H9 (cell line): ENCODE measurements at regions not wholly inside any gene's neighbourhood (a gene's known extent, or its start where the extent isn't known, plus 50 kb on each side); places are given as distances from the start of the nearest gene placed in this dataset.

Experiments used
- DNase-seq: peaks from one replicate; pipeline ENCODE4 v3.0.0-alpha.2; 2017
- H2AFZ ChIP-seq: one replicate; pipeline ENCODE4 v1.6.1; 2013; ENCODE audit warnings: mild to moderate bottlenecking, low read length, control low read depth, moderate library complexity
- H2AK5ac ChIP-seq: 2 replicates; pipeline ENCODE4 v1.6.1; 2013; ENCODE audit warnings: low read length, control low read depth, mixed read lengths; ENCODE audit not compliant: insufficient read length
- H2BK120ac ChIP-seq: one replicate; pipeline ENCODE4 v1.6.1; 2013; ENCODE audit warnings: low read depth, mild to moderate bottlenecking, low read length, control low read depth, inconsistent platforms; ENCODE audit not compliant: poor library complexity, severe bottlenecking
- H2BK12ac ChIP-seq: 2 replicates; pipeline ENCODE4 v1.6.1; 2013; ENCODE audit warnings: low read length, control low read depth, mixed read lengths, low read depth; ENCODE audit not compliant: insufficient read length
- H2BK15ac ChIP-seq: 2 replicates; pipeline ENCODE4 v1.6.1; 2013; ENCODE audit warnings: low read depth, low read length, control low read depth
- H2BK20ac ChIP-seq: one replicate; pipeline ENCODE4 v1.6.1; 2013; ENCODE audit warnings: low read depth, mild to moderate bottlenecking, low read length, control low read depth, inconsistent platforms; ENCODE audit not compliant: poor library complexity, severe bottlenecking
- H2BK5ac ChIP-seq: 2 replicates; pipeline ENCODE4 v1.6.1; 2013; ENCODE audit warnings: low read length, control low read depth, mixed read lengths; ENCODE audit not compliant: insufficient read length
- H3K14ac ChIP-seq: 2 replicates; pipeline ENCODE4 v1.6.1; 2013; ENCODE audit warnings: low read length, control low read depth; ENCODE audit not compliant: insufficient read depth
- H3K18ac ChIP-seq: 2 replicates; pipeline ENCODE4 v1.6.1; 2013; ENCODE audit warnings: low read depth, mild to moderate bottlenecking, mixed read lengths, low read length, control low read depth; ENCODE audit not compliant: insufficient read length
- H3K23ac ChIP-seq: 2 replicates; pipeline ENCODE4 v1.6.1; 2013; ENCODE audit warnings: low read length, control low read depth, mixed read lengths, low read depth; ENCODE audit not compliant: insufficient read length
- H3K23me2 ChIP-seq: 2 replicates; pipeline ENCODE4 v1.6.1; 2013; ENCODE audit warnings: low read depth, mild to moderate bottlenecking, mixed read lengths, low read length, control low read depth; ENCODE audit not compliant: insufficient read length, poor library complexity, severe bottlenecking
- H3K27ac ChIP-seq: 2 replicates; pipeline ENCODE4 v1.5.1; 2013; ENCODE audit warnings: low read length, control low read depth, mixed read lengths, low read depth; ENCODE audit not compliant: insufficient read length
- H3K27me3 ChIP-seq: 2 replicates; pipeline ENCODE4 v1.6.1; 2013; ENCODE audit warnings: low read length, control low read depth, inconsistent platforms; ENCODE audit not compliant: insufficient read depth
- H3K4ac ChIP-seq: 2 replicates; pipeline ENCODE4 v1.6.1; 2013; ENCODE audit warnings: low read depth, mild to moderate bottlenecking, control low read depth, inconsistent platforms, low read length, moderate library complexity
- H3K4me1 ChIP-seq: 2 replicates; pipeline ENCODE4 v1.6.1; 2013; ENCODE audit warnings: low read length, control low read depth, inconsistent platforms; ENCODE audit not compliant: insufficient read depth
- H3K4me2 ChIP-seq: 2 replicates; pipeline ENCODE4 v1.6.1; 2013; ENCODE audit warnings: low read length, control low read depth, mixed read lengths; ENCODE audit not compliant: insufficient read length, insufficient read depth
- H3K56ac ChIP-seq: 2 replicates; pipeline ENCODE4 v1.6.1; 2013; ENCODE audit warnings: low read depth, mild to moderate bottlenecking, mixed read lengths, low read length, control low read depth; ENCODE audit not compliant: insufficient read length
- H3K79me1 ChIP-seq: 2 replicates; pipeline ENCODE4 v1.6.1; 2013; ENCODE audit warnings: low read depth, mild to moderate bottlenecking, moderate library complexity, low read length, control low read depth, inconsistent platforms; ENCODE audit not compliant: insufficient read depth, poor library complexity, severe bottlenecking
- H3K79me2 ChIP-seq: 2 replicates; pipeline ENCODE4 v1.6.1; 2013; ENCODE audit warnings: low read length, control low read depth, inconsistent platforms; ENCODE audit not compliant: insufficient read depth
- H3K9ac ChIP-seq: 2 replicates; pipeline ENCODE4 v1.6.1; 2013; ENCODE audit warnings: low read length, control low read depth, mixed read lengths; ENCODE audit not compliant: insufficient read length; ENCODE audit errors: extremely low read depth
- H3K9me3 ChIP-seq: one replicate; pipeline ENCODE4 v1.6.1; 2013; ENCODE audit warnings: low read depth, low read length, inconsistent platforms; ENCODE audit not compliant: control insufficient read depth
- H3T11ph ChIP-seq: one replicate; pipeline ENCODE4 v1.6.1; 2013; ENCODE audit warnings: mild to moderate bottlenecking, low read length, control low read depth, inconsistent platforms
- H4K20me1 ChIP-seq: one replicate; pipeline ENCODE4 v1.6.1; 2013; ENCODE audit not compliant: control insufficient read depth, insufficient read length, insufficient read depth
- H4K5ac ChIP-seq: 2 replicates; pipeline ENCODE4 v1.6.1; 2013; ENCODE audit warnings: low read depth, mild to moderate bottlenecking, mixed read lengths, low read length, control low read depth; ENCODE audit not compliant: insufficient read length
- H4K8ac ChIP-seq: replicated peaks from 2 replicates; pipeline ENCODE4 v1.6.1; 2013; ENCODE audit warnings: low read length, control low read depth, mixed read lengths, low read depth; ENCODE audit not compliant: insufficient read length
- H4K91ac ChIP-seq: 2 replicates; pipeline ENCODE4 v1.6.1; 2013; ENCODE audit warnings: low read depth, mild to moderate bottlenecking, moderate library complexity, mixed read lengths, low read length, control low read depth; ENCODE audit not compliant: insufficient read length
- H3K27ac Mint-ChIP-seq, 3 experiments: 2 replicates in 2 of 3; 3 replicates in 1 of 3; pipeline ENCODE4 v1.8.0; 2020 to 2021; ENCODE audit warnings: mixed read lengths in 3 of 3, mild to moderate bottlenecking in 1 of 3, moderate library complexity in 1 of 3
- H3K27me3 Mint-ChIP-seq: 2 replicates; pipeline ENCODE4 v1.8.0; 2021; ENCODE audit warnings: low read depth, mild to moderate bottlenecking, moderate library complexity, mixed read lengths
- H3K36me3 Mint-ChIP-seq, 3 experiments: 2 replicates in 2 of 3; 3 replicates in 1 of 3; pipeline ENCODE4 v1.8.0; 2020 to 2021; ENCODE audit warnings: low read depth in 3 of 3, mixed read lengths in 3 of 3; ENCODE audit not compliant: insufficient read depth in 1 of 3
- H3K4me1 Mint-ChIP-seq, 2 experiments: 2 replicates each; pipeline ENCODE4 v1.8.0; 2020; ENCODE audit warnings: mixed read lengths in 2 of 2
- H3K4me3 Mint-ChIP-seq, 2 experiments: 2 replicates in 1 of 2; 3 replicates in 1 of 2; pipeline ENCODE4 v1.8.0; 2020 to 2021; ENCODE audit warnings: mild to moderate bottlenecking in 2 of 2, mixed read lengths in 2 of 2, moderate library complexity in 1 of 2
- H3K9me3 Mint-ChIP-seq, 2 experiments: 2 replicates in 1 of 2; 3 replicates in 1 of 2; pipeline ENCODE4 v1.8.0; 2020; ENCODE audit warnings: mild to moderate bottlenecking in 2 of 2, mixed read lengths in 2 of 2, moderate library complexity in 1 of 2
- CTCF ChIP-seq: fragments of 200-600 bp; sonication (generic); conservative IDR thresholded peaks from 3 replicates; pipeline ENCODE4 v1.8.0; 2021; ENCODE audit warnings: antibody characterized with exemption, mild to moderate bottlenecking

DNA sequence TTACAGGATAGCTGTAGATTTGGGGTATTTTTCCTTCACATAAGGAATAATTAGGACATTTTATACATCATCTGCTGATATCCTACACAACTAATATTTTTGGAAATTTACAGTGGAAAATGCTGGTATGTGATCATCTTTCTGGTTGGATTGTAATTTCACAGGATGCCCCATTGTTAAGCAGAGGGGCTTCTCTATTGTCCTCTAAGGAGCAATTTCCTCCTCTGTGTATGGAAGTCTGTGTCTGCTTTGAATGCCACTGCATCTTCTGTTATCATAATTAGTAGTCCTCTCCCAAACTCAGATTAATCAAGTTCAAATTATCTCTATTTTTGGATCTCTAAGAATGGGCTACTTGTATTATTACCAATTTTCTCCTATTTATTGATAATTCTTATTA, 988.1 kb upstream of the B3GALT2 start:
- no peak for DNase-seq
- no peak overlapping the region for H3K9ac ChIP-seq
- no peak overlapping the region for H2BK15ac ChIP-seq
- H2BK5ac ChIP-seq, result no peak overlapping the region
- no peak overlapping the region for H3K27ac ChIP-seq
- no peaks in the 10 kb centered on the region for H3K27me3 ChIP-seq
- H3K9me3 Mint-ChIP-seq, result no peaks in the 10 kb centered on the region; a peak in 1 of 5 replicates
- no peak overlapping the region for H3K4ac ChIP-seq
- H2BK12ac ChIP-seq, result no peak overlapping the region
- no peak overlapping the region for H3K23ac ChIP-seq
- H3K36me3 Mint-ChIP-seq, result no peaks in the 10 kb centered on the region
- no peak overlapping the region for H3K4me3 Mint-ChIP-seq
- H3K27ac Mint-ChIP-seq, result peak overlapping the region in 2 of 3 experiments; percentile 46 to 90; a peak in 4 of 7 replicates
- no peak overlapping the region for H2BK120ac ChIP-seq
- no peak overlapping the region for H2AFZ ChIP-seq
- H3K4me2 ChIP-seq, result no peak overlapping the region
- no peaks in the 10 kb centered on the region for H3K9me3 ChIP-seq
- no peak overlapping the region for H3K56ac ChIP-seq
- no peak overlapping the region for H2AK5ac ChIP-seq
- peaks cover 23 to 24% of the 10 kb centered on the region in 2 experiments for H3K4me1 Mint-ChIP-seq
- no peak overlapping the region for H3K14ac ChIP-seq
- no peaks in the 10 kb centered on the region for H3K79me1 ChIP-seq
- no peaks in the 10 kb centered on the region for H4K20me1 ChIP-seq
- H3K18ac ChIP-seq, result no peak overlapping the region
- no peak overlapping the region for H4K91ac ChIP-seq
- no peaks in the 10 kb centered on the region for H3K79me2 ChIP-seq
- no peaks in the 10 kb centered on the region for H3K23me2 ChIP-seq
- no peak overlapping the region for H2BK20ac ChIP-seq
- H4K8ac ChIP-seq, result no peak overlapping the region
- no peaks in the 10 kb centered on the region for H3K27me3 Mint-ChIP-seq
- H3T11ph ChIP-seq, result no peak overlapping the region
- no peak for TF ChIP-seq CTCF
- H4K5ac ChIP-seq, result no peak overlapping the region
- peaks cover 2% of the 10 kb centered on the region; the same call in 1 of the 2 replicates for H3K4me1 ChIP-seq
